ENCODE measurements at regions not wholly inside any gene's neighbourhood (a gene's known extent, or its start where the extent isn't known, plus 50 kb on each side); places are given as distances from the start of the nearest gene placed in this dataset.

DNA sequence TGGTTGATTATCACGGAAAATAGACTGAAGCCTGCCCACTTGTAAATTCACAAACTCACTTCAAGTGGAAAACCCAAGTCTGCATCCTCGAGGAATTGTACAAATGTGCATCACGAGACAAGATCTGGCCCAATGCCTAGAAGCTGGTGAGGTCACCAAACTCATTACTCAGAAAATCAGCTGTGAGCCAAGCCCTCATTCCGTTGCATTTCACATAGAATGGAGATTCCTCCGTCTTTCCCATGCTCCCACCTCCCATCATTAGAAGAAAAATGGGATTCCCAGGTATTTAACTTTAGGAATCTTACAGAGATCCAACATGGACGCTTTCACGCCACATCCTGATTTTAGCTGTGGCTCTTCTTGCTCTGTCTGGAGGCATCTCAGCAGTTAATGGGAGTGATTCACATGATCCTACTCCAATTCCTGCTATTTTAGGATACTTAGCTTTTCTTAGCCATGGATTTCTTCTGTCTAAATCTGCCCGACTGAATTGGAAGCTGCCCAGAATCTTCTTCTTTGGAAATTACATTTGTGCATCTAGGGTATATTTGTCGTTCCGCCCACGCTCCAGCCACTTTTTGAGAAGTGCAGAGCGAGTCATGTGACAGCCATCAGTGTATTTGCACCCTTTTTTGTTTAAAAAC is 68.7 kb upstream of the STMND1 start:
- H3K36me3 ChIP-seq (replicated peaks in 1 of 2): no peaks in the 10 kb centered on the region
- H3K27me3 ChIP-seq: peaks cover 4% of the 10 kb centered on the region
- WGBS, 4 donors: 33 to 42% (median 37%) methylated on average over 12 of the region's 12 CpGs
- peaks cover 12% of the 10 kb centered on the region in 2 donors for H3K4me1 ChIP-seq (replicated peaks in 1 of 2)
- peak overlapping the region in 2 of 5 donors; percentile 30 to 60 for H3K27ac ChIP-seq
- H3K9me3 ChIP-seq (replicated peaks in 1 of 3): no peaks in the 10 kb centered on the region
- intact Hi-C loops (cut with DNase I): no loop called here
- H3K4me3 ChIP-seq: no peak overlapping the region
- TF ChIP-seq POLR2A (IDR thresholded peaks at IDR 0.05): no peak
- TF ChIP-seq, protein P1, sequence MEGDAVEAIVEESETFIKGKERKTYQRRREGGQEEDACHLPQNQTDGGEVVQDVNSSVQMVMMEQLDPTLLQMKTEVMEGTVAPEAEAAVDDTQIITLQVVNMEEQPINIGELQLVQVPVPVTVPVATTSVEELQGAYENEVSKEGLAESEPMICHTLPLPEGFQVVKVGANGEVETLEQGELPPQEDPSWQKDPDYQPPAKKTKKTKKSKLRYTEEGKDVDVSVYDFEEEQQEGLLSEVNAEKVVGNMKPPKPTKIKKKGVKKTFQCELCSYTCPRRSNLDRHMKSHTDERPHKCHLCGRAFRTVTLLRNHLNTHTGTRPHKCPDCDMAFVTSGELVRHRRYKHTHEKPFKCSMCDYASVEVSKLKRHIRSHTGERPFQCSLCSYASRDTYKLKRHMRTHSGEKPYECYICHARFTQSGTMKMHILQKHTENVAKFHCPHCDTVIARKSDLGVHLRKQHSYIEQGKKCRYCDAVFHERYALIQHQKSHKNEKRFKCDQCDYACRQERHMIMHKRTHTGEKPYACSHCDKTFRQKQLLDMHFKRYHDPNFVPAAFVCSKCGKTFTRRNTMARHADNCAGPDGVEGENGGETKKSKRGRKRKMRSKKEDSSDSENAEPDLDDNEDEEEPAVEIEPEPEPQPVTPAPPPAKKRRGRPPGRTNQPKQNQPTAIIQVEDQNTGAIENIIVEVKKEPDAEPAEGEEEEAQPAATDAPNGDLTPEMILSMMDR (IDR thresholded peaks at IDR 0.05): no peak
- peak; percentile 84 to 90 (median 88) for DNase-seq

DNA sequence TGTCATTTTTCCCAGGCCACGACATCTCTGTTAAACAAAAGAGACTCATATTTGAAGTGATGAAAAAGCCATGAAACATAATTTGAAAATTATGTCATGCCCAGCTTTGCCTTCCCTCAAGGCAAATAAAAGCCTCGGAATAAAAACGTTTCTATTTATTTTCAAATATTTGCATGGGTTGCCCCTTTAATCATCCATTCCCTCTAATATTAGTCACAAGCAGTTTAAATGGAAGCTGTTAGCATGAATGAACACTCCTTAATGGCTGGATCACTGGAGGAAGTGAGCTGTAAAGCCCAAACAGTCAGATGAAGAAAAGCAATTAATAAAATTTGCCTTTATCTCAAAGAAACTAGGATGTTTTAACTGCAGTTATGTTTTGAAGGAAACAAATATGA is 69.3 kb upstream of the STMND1 start:
- Histone ChIP-seq H3K27ac (peak overlapping the region in 3 of 5 donors; percentile 30 to 60 (median 43)), H3K4me3 (no peak overlapping the region)
- intact Hi-C loops (cut with DNase I): no loop called here

DNA sequence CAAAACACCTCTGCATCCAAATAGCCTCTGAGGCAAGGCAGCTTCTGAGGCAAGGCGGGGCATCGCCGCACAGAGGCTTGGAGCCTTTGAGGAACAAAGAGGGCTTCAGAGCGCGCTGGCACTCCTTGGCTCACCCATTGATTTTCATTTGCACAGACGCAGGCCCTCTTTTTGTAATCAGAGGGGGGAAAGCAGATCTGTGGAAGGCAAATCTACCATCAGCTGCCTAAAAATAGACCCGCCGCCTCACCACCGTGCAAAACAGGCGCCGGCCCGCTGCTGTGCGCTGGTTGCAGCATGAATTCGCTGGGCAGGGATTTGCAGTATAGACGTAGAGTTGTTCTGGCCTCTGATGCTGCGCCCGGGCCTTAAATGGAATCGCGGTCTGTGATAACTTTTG is 69.9 kb upstream of the STMND1 start:
- no peak for DNase-seq
- H3K4me3 ChIP-seq: no peak overlapping the region
- peaks cover 4% of the 10 kb centered on the region for H3K27me3 ChIP-seq
- H3K27ac ChIP-seq: no peak overlapping the region
- intact Hi-C loops (cut with DNase I): no loop called here
- H3K9me3 ChIP-seq (replicated peaks in 1 of 3): no peaks in the 10 kb centered on the region
- peaks cover 12% of the 10 kb centered on the region in 2 donors for H3K4me1 ChIP-seq (replicated peaks in 1 of 2)
- TF ChIP-seq, protein P1 (IDR thresholded peaks at IDR 0.05): no peak
- no peak for TF ChIP-seq POLR2A (IDR thresholded peaks at IDR 0.05)
- 83 to 91% (median 89%) methylated on average over 12 to 19 of the region's 19 CpGs for WGBS, 4 donors
- no peaks in the 10 kb centered on the region for H3K36me3 ChIP-seq (replicated peaks in 1 of 2)

More for the DNA sequence above, 69.3 kb upstream of the STMND1 start:
- TF ChIP-seq, protein P1 (IDR thresholded peaks at IDR 0.05): no peak
- no peak for TF ChIP-seq POLR2A (IDR thresholded peaks at IDR 0.05)
- Histone ChIP-seq H3K36me3 (replicated peaks in 1 of 2) (no peaks in the 10 kb centered on the region), H3K4me1 (replicated peaks in 1 of 2) (peaks cover 12% of the 10 kb centered on the region in 2 donors), H3K9me3 (replicated peaks in 1 of 3) (no peaks in the 10 kb centered on the region), H3K27me3 (peaks cover 4% of the 10 kb centered on the region)
- DNase-seq: no peak
- 55 to 69% (median 59%) methylated on average over 3 of the region's 3 CpGs for WGBS, 4 donors

DNA sequence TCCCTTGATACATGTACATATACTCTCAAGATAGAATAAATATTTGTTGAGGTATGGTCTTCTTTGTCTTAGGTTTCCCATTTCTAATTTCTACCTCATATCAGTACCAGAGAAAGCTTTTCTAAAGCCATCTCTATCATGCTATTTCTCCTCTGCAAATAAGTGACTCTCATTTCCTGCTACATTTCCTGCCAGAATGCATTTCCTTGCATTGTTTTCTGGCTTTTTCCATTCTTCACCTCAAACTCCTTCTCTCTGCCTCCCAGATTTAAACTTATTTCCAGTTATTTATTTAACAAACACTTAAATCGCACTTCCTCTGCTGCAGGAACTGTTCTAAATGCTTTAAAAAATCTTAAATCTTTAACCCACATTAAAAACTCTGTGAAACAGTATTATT is 74.4 kb upstream of the STMND1 start:
- Histone ChIP-seq H3K36me3 (replicated peaks in 1 of 2) (no peaks in the 10 kb centered on the region), H3K27ac (no peak overlapping the region), H3K27me3 (peaks cover 4% of the 10 kb centered on the region), H3K9me3 (replicated peaks in 1 of 3) (no peaks in the 10 kb centered on the region), H3K4me1 (replicated peaks in 1 of 2) (no peaks in the 10 kb centered on the region), H3K4me3 (no peak overlapping the region)
- TF ChIP-seq, protein P1 (IDR thresholded peaks at IDR 0.05): no peak
- no peak for TF ChIP-seq POLR2A (IDR thresholded peaks at IDR 0.05)
- intact Hi-C loops (cut with DNase I): no loop called here
- DNase-seq: no peak
- 68 to 87% (median 77%) methylated on average over 1 of the region's 1 CpG for WGBS, 4 donors

Data from adrenal gland (tissue), 9 donors.